NCI-H526 (cell line): ENCODE measurements at regions not wholly inside any gene's neighbourhood (a gene's known extent, or its start where the extent isn't known, plus 50 kb on each side); places are given as distances from the start of the nearest gene placed in this dataset.
A peak's percentile ranks its signal among the peaks of the same experiment; 100 is the strongest.

Experiments
- DNase-seq, 2 experiments: peaks; one replicate each; lab custom pipeline; 2025; lab: John Stamatoyannopoulos, UW

DNA sequence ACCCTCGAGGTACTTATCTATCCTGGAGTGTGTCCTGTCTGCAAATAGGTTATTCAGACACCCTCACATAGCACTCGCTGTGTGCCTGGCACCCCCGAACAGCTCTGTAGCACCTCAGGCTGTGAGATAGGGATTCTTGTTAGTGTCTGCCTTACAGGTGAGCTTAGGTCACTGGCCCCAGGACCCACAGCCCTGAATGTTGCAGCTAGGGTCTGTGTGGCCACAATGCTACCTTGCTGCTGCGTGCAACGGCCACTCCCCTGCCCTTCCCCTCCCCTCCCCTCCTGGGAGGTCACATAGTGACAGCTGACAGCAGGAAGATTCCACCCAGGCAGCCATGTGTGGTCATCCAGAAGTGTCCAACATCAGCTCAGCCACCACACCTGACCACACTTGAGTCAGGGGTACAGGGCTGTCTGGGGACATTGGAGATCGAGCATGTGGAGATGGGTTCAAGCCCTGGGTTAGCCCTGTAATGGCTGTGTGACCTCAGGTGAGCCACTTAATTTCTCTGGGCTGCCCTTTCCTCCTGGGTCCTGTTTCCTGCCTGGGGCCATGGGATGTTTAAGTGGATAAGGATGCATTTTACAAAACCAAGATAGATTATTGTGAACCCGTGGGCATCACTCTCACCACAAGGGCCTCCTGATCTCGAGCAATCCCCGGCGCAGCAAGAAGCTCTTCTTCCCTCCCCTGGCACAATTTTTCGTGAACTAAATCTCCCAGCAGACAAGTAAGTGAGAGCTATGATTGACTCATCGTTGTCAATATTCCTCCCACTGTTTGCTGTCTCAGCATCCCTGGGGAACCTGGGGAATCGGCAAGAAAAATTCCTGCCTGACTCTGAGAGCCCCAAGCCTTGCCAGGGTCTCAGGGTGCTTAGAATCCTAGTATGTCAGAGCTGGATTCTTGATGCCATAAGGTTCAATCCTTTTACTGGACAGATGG is 208.7 kb downstream of the PTPRU start:
- DNase-seq, result no peak

DNA sequence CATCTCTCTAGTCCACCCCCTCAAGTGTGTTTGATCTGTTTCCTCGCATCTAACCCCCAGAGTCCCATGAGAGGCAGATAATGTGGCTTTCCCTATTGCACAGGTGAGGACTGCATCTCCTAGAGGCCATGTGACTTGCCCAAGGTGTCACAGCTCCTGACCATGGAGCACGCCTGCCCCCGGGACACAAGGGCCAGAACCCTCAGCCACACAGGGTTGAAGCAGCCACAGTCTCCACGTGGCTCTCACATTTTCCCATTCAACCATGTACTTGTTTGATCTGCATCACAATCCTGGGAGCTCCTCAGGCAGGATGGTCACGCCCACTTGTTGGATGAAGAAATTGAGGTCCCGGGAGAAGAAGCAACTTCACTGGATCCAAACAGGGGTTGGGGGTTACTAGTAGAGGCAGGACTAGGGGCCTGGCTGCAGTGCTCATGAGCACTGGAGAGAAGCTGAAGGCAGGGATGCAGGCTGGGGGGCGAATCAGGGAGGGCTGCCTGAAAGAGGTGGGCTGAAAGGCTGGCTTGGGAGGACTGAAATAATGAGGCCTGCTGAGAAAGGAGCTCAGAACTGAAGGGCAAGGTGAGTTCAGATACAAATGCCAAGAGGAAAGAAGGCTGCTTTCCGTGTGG is 207.9 kb downstream of the PTPRU start:
- DNase-seq, result no peak

DNA sequence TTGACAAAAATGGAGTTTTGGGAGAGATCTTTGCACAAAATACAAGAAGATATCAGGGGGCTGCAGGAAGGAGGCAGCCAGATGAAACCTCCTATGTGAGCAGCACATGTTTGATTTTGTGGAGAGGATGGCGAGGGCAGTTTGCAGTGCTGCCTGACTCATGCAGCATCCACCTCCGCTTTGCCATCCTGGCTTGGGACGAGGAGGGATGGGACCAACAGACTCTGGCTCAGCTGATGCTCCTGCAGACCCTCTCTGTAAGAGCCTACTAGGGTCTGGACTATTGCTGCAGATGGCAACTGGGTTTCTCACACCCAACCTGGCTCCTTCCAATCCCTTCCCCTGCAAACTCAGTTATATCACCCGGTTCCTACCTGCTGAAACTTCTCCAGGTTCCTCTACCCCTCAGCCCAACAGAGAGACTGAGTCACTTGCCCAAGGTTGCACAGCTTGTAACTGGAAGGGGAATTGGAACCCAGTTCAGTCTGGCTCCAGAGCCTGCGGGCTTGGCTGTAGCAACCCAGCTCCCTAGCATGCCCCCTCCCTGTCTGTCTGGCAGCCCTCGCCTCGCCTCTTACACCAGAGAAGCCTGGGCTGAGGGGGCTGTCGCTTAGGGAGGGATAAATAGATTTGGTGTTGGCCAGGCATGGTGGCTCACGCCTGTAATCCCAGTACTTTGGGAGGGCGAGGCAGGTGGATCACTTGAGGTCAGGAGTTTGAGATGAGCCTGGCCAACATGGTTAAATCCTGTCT is 205.8 kb downstream of the PTPRU start:
- no peak for DNase-seq

DNA sequence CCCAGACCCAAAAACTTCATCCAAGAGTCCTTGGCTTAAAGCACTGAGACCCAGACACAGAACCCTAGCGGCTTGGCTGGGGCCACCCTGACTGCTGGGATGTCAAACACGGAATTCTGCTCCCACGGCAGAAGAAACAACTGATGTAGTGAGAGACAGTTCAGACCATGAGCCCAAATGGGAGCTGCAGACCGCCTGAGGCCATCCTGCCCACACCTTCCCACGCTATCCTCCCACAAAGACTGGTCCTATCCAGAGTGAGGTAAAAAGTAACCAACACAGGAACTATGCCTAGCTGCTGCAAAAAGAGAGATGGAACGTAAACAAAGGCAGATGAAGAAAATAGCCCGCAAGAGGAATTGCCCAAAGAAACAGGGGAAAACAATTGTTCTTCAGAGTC is 203.3 kb downstream of the PTPRU start:
- DNase-seq, result no peak

DNA sequence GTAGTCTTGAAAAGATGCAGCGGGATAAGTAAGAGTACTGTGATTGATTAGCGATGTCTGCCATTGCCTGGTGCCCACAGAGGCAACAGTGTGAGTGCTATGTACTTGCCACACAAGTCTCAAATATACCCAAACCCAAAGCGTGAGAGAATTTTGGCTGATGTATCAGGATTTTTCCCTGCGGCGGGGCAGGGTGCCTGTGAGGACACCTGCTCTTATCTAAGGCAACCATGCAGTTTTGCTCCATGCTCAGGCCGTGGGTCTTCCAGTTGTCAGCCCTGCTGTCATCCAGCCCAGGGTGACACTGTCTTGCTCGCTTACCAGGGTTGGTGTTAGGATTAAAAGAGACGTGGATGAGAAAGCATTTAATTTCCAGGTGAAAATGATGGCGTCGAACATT is 202.7 kb downstream of the PTPRU start:
- DNase-seq, result no peak

DNA sequence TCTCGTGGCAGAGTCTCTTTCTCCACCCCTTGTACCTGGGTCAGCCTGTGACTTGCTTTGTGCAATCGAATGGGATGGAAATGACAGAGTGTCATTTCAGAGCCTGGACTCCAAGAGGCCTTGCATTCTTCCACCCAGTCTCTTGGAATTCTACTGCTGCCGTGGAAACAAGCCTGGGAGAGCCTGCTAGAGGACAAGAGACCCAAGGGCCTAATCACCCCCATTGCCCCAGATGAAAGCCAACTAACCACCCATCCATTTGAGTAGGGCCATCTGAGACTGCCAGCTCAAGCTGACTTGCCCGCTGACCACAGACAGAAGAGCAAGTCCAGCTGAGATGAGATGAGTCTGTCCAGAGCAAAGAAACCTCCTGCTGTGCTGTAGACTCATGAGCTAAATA is 201.6 kb downstream of the PTPRU start:
- no peak for DNase-seq

DNA sequence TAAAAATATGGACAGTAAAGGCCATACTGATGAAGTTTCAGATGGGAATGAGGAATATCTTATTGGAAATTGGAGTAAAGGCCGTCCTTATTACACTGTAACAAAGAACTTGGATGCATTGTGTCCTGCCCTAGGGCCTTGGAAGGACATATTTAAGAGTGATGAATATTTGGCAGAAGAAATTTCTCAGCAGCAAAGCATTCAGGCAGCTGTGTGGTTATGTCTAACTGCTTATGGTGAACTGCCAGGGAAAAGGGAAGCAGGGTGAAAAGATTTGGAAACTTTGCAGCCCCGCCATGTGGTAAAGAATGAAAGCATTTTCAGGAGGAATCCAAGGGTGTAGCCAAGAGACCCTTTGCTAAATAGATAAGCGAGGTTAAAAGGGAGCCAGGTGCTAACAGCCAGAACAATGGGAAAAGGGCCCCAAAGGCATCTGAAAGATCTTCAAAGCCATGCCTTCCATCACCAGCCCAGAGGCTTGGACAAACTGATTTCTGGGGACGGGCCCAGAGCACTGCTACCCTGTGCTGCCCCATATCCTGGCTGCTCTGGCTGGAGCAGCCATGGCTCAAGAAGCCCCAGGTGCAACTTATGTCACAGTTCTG is 200.0 kb downstream of the PTPRU start:
- no peak for DNase-seq

DNA sequence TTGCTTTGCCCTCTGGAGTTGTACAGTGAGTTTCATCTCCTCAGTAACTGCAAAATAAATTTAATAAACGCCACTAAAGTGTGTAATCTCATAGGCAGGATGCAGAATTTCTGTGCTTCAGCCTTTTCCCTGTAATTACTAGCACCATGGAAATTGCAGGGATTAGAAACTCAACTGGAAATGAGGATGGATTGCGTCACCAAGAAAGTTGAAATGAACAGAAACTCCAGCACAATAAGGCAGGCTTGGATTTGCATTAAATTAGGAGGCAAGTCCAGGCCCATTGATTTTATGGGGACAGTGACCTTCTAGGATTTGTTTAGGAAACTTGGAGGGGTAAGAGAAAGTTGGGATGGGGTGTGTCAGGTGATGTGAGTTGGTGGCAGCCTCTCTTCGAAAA is 197.5 kb downstream of the PTPRU start:
- no peak for DNase-seq

DNA sequence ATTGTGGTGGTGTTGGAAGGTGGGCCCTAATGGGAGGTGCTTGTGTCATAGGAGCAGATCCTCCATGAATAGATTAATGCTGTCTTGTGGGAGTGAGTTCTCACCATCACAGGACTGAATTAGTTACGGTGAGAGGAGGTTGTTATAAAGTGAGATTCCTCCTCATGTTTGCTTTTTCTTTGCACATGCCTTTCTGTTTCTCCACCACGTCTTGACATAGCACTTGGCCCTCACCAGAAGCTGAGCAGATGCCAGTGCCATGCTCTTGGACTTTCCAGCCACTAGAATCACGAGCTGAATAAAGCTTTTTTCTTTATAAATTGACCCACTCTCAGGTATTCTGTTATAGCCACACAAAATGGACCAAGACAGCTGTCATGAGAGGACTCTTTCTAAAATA is 194.8 kb downstream of the PTPRU start:
- no peak for DNase-seq

DNA sequence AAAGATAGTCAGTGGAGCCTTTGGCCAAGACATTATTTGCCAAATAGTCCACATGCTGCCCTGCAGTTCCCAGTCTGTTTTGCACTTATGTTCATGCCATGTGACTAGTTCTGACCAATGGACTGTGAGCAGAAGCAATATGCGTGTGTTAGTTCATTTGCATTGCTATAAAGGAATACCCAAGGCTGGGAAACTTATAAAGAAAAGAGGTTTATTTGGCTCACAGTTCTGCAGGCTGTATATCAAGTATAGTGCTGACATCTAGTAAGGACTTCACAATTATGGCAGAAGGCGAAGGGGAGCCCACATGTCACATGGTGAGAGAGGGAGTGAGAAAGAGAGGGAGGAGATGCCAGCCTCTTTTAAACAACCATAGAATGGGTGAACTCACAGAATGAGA is 193.3 kb downstream of the PTPRU start:
- no peak for DNase-seq

DNA sequence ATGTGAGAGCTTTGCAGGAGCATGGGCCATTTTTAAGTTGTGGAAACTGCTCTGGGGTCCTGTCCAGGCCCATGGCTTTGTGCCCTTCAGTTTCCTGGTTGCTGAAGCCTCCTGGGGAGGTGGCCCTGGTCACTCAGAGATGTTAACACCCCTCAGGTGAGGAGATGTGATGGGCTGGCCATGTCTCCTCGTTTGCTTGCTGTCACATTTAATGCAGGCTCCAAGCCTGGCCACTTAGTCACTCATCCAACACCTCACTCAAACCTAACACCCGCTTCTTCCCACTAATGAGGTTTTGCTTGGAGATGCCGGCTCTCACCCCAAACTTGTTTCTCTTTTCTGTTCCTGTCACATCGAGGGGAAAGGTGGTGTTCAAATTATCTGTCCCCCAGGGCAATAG is 192.7 kb downstream of the PTPRU start:
- DNase-seq, result no peak

DNA sequence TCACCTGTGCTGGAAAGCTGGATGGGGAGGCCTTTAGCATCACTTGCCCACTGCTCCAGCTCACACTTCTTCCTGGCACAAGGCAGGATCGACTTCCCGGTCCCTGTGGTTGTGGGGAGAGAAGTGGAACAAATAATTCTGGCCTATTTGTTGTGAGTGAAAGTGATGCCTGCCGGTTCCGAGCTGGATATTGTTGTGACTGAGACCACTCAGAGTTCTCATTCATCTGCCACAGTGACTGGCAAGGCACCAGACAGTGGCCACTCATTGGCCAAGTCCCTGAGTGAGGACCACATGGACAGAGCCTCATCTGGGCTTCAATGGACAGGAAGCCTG is 191.9 kb downstream of the PTPRU start:
- no peak for DNase-seq

DNA sequence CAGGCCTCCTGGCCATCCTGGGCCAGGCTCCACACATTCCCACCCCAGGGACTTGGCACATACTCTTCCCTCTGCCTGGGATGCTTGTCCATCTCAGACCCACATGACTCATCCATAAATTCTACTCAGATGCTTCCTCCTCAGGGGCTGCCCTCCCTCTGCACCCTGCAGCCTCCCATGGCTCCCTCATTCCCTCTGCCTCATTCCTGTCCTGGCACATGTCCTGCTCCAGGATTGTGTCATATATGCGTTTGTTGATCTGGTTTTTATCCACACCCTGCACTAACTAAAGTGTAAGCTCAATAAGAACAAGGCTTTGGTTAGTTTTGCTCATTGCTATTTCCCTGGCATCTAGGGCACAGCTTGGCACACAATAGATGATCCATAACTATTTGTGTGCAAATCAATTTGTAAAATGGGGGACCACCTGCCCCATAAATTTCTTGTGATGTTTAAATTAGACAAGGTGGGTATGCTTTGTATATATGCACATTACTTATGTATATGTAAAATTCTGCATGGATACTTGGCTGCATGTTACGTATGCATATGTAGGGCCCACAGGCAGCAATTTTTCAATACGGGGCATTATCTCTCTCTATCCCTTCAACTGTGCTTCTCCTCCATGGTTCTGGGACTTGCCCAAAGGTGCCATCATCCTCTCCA is 191.4 kb downstream of the PTPRU start:
- no peak for DNase-seq

DNA sequence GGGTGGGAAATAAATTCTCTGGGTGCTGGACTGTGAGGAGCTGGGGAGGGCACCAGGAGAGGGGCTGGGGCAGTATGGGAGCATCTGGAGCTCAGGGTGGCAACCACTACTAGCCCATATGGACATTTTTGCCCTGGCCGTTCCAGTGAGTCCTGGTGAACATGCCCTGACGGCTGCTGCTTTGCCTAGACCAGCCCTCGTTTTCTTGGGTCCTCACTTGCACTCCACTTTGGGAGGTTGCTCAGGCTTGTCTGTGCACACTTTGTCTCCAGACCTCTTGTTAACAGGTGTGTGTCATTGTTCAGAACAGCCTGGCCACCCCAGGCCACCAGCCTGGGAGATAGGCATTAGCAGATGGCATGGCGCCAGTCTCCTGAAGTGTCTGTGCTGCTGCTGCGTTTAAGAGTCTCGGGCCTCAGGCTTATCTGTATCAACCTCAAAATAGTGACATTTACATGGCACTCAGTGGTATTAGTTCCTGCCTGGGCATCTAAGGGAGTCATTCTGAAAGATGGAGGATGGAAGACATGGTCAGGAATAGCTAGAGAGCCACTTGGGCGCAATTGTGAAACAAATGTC is 190.5 kb downstream of the PTPRU start:
- peak; percentile 37 to 65 for DNase-seq

DNA sequence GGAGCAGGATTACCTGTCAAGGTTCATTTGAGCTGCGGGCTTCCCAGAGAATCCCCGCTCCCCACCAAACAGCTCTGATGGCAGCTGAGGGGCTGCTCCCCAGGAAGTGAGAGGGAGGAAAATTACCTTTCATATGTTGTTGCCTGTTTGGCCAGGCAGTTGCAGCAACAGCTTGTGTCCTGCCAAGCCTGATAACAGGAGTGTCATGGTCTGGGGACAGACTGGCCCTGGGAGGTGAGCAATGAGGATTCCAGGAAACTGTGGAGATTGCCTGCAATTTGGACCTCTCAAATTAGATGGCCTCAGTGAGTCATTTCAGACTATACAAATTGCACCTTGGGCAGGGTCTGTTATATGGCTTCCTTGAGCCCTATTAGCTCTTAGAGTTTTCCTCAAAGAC is 189.3 kb downstream of the PTPRU start:
- DNase-seq, result no peak

DNA sequence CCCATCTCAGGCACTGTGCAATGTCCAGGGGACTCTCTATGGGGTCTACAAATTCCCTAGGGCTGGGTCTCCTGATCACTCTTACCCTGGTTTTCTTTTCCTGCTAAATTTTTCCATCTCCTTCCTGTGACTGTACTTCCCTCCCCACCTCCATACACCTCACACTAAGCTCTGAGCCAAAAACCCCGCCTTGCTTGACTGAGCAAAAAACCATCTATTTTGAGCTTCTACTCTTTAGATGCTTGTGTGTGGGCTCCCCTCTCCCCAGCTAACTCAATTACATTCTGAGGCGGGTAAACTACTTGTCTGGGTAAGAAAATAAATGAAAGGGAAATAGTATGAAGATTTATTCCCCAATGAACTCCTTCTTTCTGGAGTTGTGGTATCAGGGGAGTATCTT is 187.9 kb downstream of the PTPRU start:
- DNase-seq, result no peak

DNA sequence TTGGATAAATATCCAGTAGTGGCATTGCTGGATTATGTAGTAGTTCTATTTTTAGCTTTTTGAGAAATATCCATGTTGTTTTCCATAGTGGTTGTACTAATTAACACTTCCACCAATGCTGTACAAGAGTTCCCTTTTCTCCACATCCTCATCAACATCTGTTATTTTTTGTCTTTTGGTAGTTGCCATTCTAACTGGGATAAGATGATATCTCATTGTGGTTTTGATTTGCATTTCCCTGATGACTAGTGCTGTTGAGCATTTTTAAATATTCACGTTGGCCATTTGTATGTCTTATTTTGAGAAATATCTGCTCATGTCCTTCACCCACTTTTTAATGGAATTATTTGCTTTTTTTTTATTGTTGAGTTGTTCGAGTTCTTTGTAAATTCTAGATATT is 183.9 kb downstream of the PTPRU start:
- DNase-seq, result peak; percentile 63 to 72

DNA sequence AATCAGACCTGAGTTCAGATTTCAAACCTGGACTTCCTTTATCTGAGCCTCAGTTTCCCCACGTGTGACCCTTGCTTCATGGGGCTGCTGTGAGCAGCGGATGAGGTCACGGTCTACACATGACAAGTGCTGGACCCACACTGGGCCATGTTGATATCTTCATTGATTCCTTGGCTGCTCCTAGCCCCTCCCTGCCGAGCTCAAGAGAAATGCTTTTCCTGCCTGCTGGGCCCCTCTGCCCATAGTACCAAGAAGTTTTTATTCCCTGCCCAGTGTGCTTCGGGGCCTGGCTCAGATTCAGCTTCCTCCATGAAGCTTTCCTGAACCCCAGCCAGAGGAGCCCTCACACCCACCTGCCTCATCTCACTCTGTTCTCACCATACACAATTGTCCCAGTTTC is 181.6 kb downstream of the PTPRU start:
- no peak for DNase-seq

DNA sequence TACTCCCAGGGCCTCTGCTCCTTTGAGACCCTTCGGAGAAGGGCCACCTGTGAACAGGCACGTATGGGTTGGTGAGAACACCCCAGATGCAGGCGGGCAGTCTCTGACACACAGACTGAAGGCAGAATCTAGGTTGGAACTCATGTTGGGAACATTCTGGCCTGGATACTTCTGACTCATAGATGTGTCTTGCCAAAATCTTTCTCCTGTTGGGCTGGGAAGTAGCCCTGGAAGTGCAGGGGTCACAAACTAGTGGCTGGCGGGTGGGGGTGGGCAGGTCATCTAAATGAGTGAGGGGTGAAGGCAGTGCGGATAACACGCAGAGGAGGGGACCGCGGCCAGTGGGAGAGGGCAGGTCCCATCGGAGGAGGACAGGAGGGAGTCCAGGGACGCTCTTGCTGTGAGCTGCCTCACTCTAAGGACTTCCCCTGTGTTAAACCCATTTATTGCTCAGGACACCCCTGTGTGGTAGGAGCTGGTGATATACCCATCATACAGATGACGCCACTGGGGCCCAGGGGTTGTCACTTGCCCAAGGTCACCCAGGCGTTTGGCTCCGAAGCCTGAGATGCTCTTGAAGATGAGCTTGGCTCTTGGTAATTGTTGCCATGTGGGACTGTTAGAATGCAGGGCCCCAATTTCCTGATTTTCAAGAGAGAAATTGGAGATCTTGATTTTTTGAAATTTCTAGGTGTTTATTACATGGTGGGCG is 181.0 kb downstream of the PTPRU start:
- no peak for DNase-seq

DNA sequence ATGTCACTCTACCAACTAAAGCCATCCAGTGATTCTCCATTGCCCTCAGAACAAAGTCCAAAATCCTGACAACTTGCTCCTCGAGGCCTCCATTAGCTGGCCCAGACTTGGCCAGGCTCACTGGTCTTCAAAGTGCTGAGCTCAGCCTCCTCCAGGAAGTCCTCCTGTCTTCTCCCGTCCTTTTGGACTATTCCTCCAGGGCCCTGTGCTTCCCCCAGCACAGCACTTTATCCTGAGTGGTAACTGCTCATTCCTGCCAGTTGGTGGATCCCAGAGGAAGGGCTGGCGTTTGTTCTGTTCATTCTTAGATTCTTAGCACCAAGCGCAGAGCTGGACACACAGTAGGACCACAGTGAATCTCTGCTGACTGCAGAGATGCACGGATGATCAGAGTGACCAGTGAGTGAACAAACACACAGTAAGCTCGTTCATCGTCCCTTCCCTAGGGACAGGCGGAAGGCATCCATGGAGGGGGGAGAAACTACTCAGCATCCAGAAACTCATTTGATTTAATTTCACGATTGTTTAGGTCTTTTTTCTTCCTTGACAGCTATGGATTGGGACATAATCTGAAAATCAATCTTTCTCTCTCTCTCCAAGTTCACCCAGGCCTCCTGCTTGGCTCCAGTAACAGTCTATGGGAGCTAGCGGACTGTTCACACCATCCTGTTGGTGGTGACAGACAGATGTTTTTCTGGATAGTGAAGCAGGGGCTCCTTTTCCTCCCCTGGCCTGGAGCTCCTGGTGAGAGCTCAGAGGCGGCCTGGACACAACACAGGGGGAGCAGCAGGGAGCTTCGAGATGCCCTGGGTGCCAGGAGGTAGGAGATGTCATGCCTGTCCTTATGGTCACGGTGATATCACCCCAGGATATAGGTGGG is 180.2 kb downstream of the PTPRU start:
- DNase-seq, result no peak
